ENCODE measurements at regions not wholly inside any gene's neighbourhood (a gene's known extent, or its start where the extent isn't known, plus 50 kb on each side); places are given as distances from the start of the nearest gene placed in this dataset.

DNA sequence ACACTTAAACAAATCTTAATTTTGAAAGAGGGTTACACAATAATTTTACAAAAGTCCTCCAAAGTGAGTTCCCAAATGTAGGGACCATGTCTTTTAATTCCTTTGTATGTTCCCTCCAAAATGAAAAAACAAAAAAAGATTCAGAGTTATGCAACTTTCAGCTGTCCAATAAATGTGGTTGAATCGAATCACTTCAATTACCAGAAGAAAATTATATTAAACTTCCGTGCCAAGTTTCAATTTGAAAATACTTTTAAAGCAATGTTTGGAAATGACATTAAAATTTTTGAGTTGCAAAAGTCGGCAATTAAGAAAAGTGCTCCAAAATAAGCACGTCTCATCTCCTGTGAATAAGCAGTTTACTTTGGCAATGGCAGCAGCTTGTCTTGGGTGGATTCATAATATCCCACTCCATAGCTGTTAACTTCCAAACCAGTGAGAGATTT is 60.3 kb upstream of the C1GALT1 start:
- TF ChIP-seq POLR2A (IDR thresholded peaks at IDR 0.05; ENCODE audit: low read length) = no peak
- TF ChIP-seq, protein P1, sequence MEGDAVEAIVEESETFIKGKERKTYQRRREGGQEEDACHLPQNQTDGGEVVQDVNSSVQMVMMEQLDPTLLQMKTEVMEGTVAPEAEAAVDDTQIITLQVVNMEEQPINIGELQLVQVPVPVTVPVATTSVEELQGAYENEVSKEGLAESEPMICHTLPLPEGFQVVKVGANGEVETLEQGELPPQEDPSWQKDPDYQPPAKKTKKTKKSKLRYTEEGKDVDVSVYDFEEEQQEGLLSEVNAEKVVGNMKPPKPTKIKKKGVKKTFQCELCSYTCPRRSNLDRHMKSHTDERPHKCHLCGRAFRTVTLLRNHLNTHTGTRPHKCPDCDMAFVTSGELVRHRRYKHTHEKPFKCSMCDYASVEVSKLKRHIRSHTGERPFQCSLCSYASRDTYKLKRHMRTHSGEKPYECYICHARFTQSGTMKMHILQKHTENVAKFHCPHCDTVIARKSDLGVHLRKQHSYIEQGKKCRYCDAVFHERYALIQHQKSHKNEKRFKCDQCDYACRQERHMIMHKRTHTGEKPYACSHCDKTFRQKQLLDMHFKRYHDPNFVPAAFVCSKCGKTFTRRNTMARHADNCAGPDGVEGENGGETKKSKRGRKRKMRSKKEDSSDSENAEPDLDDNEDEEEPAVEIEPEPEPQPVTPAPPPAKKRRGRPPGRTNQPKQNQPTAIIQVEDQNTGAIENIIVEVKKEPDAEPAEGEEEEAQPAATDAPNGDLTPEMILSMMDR (IDR thresholded peaks at IDR 0.05) = no peak
- TF ChIP-seq, protein P2, sequence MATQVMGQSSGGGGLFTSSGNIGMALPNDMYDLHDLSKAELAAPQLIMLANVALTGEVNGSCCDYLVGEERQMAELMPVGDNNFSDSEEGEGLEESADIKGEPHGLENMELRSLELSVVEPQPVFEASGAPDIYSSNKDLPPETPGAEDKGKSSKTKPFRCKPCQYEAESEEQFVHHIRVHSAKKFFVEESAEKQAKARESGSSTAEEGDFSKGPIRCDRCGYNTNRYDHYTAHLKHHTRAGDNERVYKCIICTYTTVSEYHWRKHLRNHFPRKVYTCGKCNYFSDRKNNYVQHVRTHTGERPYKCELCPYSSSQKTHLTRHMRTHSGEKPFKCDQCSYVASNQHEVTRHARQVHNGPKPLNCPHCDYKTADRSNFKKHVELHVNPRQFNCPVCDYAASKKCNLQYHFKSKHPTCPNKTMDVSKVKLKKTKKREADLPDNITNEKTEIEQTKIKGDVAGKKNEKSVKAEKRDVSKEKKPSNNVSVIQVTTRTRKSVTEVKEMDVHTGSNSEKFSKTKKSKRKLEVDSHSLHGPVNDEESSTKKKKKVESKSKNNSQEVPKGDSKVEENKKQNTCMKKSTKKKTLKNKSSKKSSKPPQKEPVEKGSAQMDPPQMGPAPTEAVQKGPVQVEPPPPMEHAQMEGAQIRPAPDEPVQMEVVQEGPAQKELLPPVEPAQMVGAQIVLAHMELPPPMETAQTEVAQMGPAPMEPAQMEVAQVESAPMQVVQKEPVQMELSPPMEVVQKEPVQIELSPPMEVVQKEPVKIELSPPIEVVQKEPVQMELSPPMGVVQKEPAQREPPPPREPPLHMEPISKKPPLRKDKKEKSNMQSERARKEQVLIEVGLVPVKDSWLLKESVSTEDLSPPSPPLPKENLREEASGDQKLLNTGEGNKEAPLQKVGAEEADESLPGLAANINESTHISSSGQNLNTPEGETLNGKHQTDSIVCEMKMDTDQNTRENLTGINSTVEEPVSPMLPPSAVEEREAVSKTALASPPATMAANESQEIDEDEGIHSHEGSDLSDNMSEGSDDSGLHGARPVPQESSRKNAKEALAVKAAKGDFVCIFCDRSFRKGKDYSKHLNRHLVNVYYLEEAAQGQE (IDR thresholded peaks at IDR 0.05) = no peak
- TF ChIP-seq BCL3 (IDR thresholded peaks at IDR 0.05) = no peak
- TF ChIP-seq FOSL2 (IDR thresholded peaks at IDR 0.05) = no peak
- TF ChIP-seq FOSL2 (CRISPR knock-in tag; IDR thresholded peaks at IDR 0.05) = no peak
- no peak for TF ChIP-seq HOXB5 (CRISPR knock-in tag; IDR thresholded peaks at IDR 0.05)
- no peak for TF ChIP-seq SREBF2 (IDR thresholded peaks at IDR 0.05)
- TF ChIP-seq, protein P3, sequence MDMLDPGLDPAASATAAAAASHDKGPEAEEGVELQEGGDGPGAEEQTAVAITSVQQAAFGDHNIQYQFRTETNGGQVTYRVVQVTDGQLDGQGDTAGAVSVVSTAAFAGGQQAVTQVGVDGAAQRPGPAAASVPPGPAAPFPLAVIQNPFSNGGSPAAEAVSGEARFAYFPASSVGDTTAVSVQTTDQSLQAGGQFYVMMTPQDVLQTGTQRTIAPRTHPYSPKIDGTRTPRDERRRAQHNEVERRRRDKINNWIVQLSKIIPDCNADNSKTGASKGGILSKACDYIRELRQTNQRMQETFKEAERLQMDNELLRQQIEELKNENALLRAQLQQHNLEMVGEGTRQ (IDR thresholded peaks at IDR 0.05) = no peak
- no peak for TF ChIP-seq PHF8 (IDR thresholded peaks at IDR 0.05; ENCODE audit: borderline replicate concordance, low read depth)

All from A549 (cell line).